Coronary artery (tissue), 2 donors: ENCODE measurements at regions not wholly inside any gene's neighbourhood (a gene's known extent, or its start where the extent isn't known, plus 50 kb on each side); places are given as distances from the start of the nearest gene placed in this dataset.
A peak's percentile ranks its signal among the peaks of the same experiment; 100 is the strongest.

Experiments
- DNase-seq: peaks from one replicate; pipeline ENCODE4 v3.0.0-alpha.2; 2017; ENCODE audit warnings: low spot score
- H3K27ac ChIP-seq, 2 donors: fragments of 200-600 bp; sonication (generic); one replicate each; pipeline ENCODE4 v1.5.1; 2016 to 2019
- H3K4me3 ChIP-seq: fragments of 200-600 bp; sonication (generic); 2 replicates; pipeline ENCODE4 v1.5.1; 2016; ENCODE audit warnings: mild to moderate bottlenecking, moderate library complexity
- TF ChIP-seq, protein P1 (sequence below): fragments of 200-600 bp; sonication (generic); IDR thresholded peaks from one replicate; pipeline ENCODE4 v1.5.1; 2019; ENCODE audit warnings: antibody characterized with exemption

DNA sequence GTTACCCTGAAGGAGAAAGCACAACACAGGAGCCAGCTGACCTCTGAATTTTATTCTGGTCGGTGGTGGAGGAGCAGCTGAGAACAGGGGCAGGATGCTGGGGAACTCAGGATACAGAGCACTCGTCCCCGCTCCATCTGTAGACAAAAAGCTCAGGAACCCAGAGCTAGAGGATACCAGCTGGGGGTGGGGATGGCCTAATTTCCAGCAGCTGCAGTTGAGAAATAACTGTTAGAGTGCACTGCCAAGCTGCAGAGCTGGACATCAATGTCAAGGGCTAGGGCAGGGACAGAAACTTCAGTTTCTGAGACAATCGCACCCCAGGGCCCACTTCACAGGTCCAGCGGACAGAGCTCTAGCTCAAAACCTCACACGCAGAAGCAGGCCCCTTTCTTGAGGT, 122.1 kb upstream of the GUCY1A1 start:
- no peak for DNase-seq
- no peak overlapping the region for H3K4me3 ChIP-seq
- TF ChIP-seq, protein P1, sequence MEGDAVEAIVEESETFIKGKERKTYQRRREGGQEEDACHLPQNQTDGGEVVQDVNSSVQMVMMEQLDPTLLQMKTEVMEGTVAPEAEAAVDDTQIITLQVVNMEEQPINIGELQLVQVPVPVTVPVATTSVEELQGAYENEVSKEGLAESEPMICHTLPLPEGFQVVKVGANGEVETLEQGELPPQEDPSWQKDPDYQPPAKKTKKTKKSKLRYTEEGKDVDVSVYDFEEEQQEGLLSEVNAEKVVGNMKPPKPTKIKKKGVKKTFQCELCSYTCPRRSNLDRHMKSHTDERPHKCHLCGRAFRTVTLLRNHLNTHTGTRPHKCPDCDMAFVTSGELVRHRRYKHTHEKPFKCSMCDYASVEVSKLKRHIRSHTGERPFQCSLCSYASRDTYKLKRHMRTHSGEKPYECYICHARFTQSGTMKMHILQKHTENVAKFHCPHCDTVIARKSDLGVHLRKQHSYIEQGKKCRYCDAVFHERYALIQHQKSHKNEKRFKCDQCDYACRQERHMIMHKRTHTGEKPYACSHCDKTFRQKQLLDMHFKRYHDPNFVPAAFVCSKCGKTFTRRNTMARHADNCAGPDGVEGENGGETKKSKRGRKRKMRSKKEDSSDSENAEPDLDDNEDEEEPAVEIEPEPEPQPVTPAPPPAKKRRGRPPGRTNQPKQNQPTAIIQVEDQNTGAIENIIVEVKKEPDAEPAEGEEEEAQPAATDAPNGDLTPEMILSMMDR = no peak
- H3K27ac ChIP-seq = no peak overlapping the region

GRCh38 chr4:155543126-155543765, 123.4 kb upstream of the GUCY1A1 start:
- Histone ChIP-seq H3K4me3 (no peak overlapping the region), H3K27ac (no peak overlapping the region)
- no peak for DNase-seq
- TF ChIP-seq, protein P1 = no peak

DNA sequence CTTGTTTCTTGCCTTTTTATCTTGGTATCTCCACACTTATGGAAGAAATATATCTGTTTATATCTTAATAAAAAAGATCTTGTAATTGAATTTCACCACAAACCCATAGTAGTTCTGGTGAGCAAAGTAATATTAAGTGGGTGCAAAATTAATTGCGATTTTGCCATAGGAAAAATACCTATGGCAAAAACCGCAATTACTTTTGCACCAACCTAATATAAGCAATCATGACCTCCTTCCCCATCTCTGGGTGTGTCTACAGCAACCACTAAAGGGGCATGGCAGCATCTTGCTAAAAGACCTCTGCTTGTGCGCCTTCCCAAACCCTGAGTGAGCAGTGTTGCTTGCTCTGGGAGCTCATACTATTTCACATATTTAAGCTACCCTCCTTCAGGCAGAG, 124.2 kb upstream of the GUCY1A1 start:
- no peak overlapping the region for H3K4me3 ChIP-seq
- TF ChIP-seq, protein P1 = no peak
- DNase-seq = no peak
- H3K27ac ChIP-seq = no peak overlapping the region

DNA sequence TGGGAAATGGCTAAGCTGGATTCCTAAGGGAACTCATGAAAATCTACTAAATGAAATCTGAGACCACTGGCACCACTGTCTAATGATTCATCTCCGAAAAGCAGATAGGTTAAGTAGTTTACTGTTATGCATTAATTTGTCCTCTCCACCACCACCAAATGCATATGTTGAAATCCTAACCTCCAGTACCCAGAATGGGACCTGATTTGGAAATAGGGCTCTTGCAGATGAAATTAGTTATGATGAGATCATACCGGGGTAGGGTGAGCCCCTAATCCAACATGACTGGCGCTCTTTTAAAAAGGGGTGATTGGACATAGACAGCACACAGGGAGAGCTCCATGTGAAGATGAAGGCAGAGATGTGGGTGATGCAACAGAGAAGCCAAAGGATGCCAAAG, 124.9 kb upstream of the GUCY1A1 start:
- Histone ChIP-seq H3K4me3 (no peak overlapping the region), H3K27ac (no peak overlapping the region)
- TF ChIP-seq, protein P1 = no peak
- no peak for DNase-seq

- Histone ChIP-seq H3K27ac (no peak overlapping the region), H3K4me3 (no peak overlapping the region)
- DNase-seq = no peak
- TF ChIP-seq, protein P1 = no peak
Observed at GRCh38 chr4:155540698-155541097, 126.0 kb upstream of the GUCY1A1 start.

DNA sequence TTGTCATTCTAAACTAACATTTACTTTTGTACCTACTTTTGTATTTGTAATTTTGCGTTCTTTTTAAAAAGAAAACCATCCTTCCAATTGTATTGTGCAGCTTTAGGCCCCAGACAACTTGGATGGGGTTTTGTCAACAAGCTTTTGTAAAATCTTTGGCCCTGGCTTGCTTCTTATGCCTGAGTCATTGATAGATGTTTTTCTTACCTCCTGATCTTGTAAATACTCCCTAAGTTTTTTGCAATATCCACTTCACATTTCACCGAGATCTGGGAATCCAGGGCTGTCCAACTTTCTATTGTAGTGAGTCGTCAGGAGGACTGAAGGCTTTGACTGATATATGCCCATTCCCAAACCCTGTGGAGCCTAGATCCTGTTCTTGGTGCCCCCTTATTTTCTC, 126.9 kb upstream of the GUCY1A1 start:
- TF ChIP-seq, protein P1 = no peak
- Histone ChIP-seq H3K27ac (no peak overlapping the region), H3K4me3 (no peak overlapping the region)
- DNase-seq = no peak

DNA sequence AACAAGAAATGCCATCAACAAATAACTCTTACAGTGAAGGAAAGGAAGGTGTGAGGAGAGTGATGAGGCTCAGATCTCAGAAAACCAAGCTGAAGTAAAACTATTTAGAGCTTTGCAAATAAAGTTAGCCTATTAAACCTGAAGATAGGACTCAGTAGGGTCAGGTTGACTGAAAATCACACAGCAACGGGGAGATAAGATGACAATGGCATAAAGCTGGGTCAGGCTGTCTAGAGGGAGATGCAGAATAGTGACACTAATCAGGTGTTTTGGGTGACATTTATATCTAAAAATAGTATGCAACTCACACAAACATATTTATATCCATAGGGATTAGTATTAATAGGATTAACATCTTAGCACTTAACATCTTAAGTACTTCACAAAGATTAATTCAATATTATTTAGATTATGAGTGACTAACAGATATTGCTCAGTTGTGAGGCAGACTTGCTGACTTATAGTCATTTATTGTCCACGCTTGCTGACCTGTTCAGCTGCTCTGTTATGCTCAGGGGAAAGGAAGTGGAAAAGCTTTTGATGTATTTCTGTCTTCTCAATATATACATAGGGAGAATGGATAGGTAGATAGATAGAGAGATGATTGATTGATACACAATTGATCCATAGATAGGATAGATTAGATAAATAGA, 130.7 kb upstream of the GUCY1A1 start:
- no peak for DNase-seq
- no peak overlapping the region for H3K4me3 ChIP-seq
- TF ChIP-seq, protein P1 = no peak
- H3K27ac ChIP-seq = peak overlapping the region in 1 of 2 donors; percentile 11
